Omental fat pad (tissue), 3 donors: ENCODE measurements at regions not wholly inside any gene's neighbourhood (a gene's known extent, or its start where the extent isn't known, plus 50 kb on each side); places are given as distances from the start of the nearest gene placed in this dataset.

Source experiments
- ATAC-seq: fragments of 150-250 bp; one replicate; pipeline ENCODE4 v1.9.1; 2016; ENCODE audit warnings: mild to moderate bottlenecking, moderate library complexity; ENCODE audit not compliant: low FRiP score
- DNase-seq: peaks from one replicate; pipeline ENCODE4 v3.0.0-alpha.2; 2019; ENCODE audit warnings: low spot score
- TF ChIP-seq, protein P1 (sequence below), 3 donors: fragments of 450-650 bp; IDR thresholded peaks; one replicate each; pipeline ENCODE4 v1.5.1; 2016 to 2017; ENCODE audit warnings: antibody characterized with exemption in 3 of 3, mild to moderate bottlenecking in 3 of 3, moderate library complexity in 2 of 3

DNA sequence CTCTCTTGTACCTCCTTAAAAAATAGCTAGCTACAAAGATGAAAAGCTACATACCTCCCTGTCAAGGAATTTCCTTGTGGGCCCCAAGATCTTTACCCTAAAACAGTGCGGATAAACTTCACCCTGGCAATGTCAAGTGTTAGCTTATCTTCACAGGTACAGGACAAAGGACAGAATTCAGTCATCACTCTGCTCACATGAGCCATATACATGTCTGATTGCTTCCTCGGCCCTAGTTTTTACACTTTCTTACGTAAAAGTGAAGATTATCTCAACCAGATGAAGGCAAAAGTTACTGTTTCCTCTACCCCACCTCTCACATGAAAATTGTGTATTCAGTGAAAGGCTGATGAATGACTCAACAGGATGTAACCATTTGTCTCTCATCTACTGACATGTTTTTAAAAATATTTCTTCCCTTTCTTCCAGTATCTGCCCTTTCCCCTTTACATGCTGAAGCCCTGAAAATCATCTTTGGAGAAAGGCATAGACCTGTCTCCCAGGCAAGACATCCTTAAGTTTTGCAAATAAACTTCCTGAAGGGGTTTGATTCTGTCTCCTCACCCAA, 890.1 kb downstream of the GALC start:
- ATAC-seq: no peak
- TF ChIP-seq, protein P1, sequence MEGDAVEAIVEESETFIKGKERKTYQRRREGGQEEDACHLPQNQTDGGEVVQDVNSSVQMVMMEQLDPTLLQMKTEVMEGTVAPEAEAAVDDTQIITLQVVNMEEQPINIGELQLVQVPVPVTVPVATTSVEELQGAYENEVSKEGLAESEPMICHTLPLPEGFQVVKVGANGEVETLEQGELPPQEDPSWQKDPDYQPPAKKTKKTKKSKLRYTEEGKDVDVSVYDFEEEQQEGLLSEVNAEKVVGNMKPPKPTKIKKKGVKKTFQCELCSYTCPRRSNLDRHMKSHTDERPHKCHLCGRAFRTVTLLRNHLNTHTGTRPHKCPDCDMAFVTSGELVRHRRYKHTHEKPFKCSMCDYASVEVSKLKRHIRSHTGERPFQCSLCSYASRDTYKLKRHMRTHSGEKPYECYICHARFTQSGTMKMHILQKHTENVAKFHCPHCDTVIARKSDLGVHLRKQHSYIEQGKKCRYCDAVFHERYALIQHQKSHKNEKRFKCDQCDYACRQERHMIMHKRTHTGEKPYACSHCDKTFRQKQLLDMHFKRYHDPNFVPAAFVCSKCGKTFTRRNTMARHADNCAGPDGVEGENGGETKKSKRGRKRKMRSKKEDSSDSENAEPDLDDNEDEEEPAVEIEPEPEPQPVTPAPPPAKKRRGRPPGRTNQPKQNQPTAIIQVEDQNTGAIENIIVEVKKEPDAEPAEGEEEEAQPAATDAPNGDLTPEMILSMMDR (IDR thresholded peaks at IDR 0.05): no peak
- DNase-seq: no peak

DNA sequence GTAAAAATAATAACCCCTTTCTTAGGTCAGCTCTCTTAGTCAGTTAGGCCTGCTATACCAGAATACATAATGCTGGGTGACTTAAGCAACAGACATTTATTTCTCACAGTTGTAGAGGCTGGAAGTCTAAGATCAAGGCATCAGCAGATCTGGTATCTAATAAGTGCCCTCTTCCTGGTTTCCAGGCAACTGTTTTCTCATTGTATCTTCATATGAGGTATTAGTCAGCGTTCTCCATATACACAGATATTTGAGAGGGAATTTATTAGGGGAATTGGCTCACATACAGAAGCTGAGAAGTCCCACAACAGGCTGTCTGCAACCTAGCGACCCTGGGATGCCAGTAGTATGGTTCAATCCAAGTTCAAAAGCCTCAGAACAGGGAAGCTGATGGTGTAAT, 896.0 kb downstream of the GALC start:
- ATAC-seq: no peak
- no peak for DNase-seq
- TF ChIP-seq, protein P1 (IDR thresholded peaks at IDR 0.05): no peak

DNA sequence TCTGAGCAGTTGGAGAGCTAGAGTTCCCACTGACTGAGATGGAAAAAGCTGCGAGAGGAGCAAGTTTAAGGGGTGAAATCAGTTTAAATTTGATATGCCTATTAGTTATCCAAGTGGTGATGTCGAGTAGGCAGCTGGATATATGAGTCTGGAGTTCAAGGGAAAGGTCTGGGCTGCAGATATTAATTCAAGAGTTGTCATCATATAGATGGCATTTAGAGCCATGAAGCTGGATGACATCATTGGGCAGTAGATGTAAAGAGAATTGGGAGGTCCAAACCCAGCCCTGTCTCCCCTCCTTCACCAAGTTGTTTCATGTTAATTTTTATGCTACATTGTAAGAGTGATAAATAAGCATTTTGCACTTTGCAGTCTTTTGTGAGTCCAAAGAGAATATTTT, 898.1 kb downstream of the GALC start:
- TF ChIP-seq, protein P1 (IDR thresholded peaks at IDR 0.05): no peak
- ATAC-seq (no peak), DNase-seq (no peak)

DNA sequence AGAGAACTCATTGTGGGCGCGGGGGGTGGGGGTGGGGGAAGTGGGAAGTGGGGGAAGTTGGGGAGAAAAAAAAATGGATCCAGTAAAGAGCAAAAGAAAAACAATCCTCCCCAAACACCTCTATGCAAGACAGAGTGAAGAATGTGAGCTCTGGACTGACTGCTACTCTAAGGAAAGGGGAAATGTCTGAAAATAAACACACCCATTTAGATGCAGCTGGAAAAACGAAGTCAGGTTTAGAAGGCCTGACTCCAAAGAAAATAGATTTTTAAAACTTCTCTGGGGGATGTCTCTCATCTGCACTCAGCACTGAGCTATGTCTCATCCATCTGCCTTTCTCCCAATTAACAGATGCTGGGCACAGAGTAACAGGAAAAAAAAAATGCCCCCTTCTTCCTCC, 904.4 kb downstream of the GALC start:
- DNase-seq (no peak), ATAC-seq (no peak)
- TF ChIP-seq, protein P1 (IDR thresholded peaks at IDR 0.05): no peak

DNA sequence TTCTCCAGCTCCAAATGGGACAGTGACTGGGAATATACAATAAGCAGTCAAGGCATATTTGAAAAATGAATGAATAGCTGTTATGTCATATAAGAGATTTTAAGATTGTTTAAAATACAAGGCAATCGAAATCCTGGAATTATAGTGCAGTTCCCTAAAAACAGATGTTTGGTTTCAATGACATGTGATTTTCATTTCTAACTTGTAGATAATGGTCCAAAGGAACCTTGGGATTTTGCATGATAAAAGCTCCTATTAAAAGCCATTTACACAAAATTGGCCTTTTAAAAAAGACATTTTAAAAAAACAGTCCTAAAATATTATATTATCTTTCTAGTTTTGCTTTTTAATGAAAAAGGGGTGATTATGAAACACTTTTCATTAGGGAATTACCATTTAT, 905.1 kb downstream of the GALC start:
- ATAC-seq (no peak), DNase-seq (no peak)
- TF ChIP-seq, protein P1 (IDR thresholded peaks at IDR 0.05): no peak

DNA sequence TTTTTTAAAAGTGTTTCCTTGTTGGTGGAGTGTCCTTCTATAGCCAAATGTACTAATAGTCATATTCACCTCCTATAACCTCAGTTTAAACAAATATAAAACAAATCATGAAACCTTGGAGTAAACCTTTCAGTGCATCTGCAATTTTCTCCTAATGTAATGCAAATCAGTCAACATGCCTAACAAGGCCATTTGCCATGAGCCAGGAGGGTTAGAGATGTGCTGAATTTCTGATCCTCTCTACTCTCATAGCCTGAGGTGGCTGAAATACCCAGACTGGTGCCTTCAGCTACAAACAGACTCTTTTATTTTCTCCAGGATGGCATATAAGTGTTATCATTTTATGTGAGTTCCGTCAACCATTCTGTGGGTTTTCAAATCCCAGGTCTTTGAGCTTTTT, 908.1 kb downstream of the GALC start:
- DNase-seq: no peak
- TF ChIP-seq, protein P1 (IDR thresholded peaks at IDR 0.05): no peak

DNA sequence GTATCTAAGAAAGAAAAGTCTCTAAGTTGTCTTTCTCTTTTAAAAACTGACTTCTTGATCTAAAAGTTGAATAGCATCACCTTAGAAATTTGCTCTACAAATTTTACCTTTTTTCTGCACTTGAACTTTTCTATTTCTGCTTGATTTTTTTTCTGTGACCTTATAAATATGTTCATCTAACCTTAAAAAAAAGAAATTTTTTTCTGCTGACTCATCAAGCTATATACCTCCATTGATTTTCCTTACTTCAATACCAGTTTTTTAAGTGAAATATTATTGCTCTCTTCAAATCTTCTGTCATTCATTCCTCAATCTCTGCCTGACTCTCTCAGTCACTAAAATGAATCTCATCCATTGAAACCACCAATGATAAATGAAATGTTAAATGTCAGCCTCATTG, 910.1 kb downstream of the GALC start:
- TF ChIP-seq, protein P1 (IDR thresholded peaks at IDR 0.05): no peak
- ATAC-seq: no peak

More for the DNA sequence above, 908.1 kb downstream of the GALC start:
- ATAC-seq: no peak

More for the DNA sequence above, 910.1 kb downstream of the GALC start:
- DNase-seq: no peak
